UCSD-AML1 (cell line): ENCODE measurements at regions not wholly inside any gene's neighbourhood (a gene's known extent, or its start where the extent isn't known, plus 50 kb on each side); places are given as distances from the start of the nearest gene placed in this dataset.

ENCODE experiments used
- DNase-seq: peaks from one replicate; lab custom pipeline; 2025; ENCODE audit not compliant: unreplicated experiment; lab: John Stamatoyannopoulos, UW

DNA sequence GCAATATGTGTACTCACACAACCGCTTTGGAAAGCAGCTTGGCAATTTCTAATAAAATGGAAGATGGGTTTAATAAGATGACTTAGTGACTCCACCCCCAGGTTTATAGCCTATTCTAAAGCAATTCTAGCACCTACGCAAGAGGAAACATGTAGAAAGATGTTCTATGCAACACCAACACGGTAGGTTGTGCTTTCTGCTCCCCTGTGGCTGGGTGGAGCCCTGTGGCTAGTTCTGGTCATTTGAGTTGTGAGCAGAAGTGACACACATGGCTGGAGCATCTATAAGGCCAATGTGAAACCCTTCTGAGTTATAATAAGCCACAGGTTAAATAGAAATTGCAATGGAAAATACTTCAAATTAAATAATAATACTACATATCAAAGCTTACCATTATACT, 310.7 kb downstream of the CD83 start:
- no peak for DNase-seq

DNA sequence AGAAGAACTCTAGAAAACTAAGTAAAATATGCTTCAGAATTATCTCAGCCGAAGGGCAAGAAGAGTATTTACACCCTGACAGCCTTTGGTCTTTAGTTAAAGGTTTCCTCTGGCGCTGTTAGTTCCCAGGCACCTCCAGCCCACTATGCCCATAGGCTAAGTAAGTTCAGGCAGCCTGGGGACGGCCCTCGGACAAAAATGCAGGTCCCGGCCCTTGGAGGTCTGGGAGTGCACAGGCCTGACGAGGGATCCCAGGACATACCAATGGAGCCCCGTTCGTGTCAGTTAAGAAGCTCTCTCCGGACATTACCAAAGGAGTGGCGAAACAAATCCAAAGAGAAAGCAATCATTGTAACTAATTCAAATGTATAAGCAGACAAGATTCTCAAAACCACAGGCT, 311.8 kb downstream of the CD83 start:
- no peak for DNase-seq

DNA sequence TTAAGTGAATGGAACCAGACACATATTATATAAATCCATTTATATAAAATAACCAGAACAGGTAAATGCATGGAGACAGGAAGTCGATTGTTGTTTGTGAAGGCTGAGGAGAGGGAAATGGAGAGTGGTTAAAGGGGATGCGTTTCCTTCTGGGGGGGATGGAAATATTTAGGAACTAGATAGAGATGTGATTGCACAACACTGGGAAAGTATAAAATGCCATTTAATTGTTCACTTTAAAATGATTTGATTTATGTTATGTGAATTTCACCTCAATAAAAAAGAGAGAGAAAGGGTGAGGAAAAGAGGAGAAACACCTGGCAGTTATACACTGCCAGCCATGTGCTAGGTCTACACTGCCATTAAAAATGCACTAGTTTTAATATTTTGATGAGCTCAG, 312.6 kb downstream of the CD83 start:
- no peak for DNase-seq

DNA sequence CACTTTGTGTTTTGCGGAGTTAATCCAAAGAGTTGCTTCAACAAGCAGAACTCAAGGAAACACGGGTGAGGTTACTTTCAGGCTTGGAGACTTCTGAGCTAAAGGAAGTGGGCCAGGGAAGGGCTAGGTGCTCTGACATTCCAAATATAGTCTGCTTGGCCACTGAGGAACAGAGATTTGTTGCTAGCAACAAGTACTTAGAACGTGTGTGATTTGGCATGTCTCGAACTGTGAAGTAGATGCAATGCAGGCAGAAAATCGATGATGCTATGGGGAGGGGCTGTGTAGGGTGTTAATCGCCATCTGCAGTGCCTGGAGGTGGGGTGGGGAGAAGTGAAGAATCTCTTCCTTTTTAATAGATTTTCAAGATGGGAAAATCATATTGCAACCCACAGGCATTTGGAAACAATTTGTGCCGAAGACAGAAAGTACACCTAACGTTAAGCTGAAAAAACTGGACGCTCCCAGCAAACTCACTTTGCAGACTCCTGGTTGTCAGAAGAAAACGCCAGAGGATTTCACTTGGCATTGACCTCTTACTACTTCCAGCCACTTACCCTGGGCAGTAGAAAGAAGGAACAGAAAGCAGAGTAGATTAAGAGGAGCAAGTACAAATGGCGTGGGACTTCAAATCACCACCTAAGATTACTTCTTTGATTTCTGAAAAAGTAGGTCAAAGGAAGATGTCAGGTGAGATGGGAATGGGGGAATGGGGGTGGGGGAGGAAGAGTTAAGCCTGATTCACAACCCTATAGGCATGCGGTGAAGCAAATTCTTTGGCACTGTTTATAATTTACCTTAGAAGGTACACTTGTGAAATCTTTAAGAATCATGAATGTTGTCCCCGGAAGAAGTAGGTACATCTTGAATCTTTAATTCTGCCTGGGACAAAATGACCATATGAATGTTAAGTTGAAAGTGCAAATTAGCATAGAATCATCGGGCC, 314.1 kb downstream of the CD83 start:
- DNase-seq = no peak

DNA sequence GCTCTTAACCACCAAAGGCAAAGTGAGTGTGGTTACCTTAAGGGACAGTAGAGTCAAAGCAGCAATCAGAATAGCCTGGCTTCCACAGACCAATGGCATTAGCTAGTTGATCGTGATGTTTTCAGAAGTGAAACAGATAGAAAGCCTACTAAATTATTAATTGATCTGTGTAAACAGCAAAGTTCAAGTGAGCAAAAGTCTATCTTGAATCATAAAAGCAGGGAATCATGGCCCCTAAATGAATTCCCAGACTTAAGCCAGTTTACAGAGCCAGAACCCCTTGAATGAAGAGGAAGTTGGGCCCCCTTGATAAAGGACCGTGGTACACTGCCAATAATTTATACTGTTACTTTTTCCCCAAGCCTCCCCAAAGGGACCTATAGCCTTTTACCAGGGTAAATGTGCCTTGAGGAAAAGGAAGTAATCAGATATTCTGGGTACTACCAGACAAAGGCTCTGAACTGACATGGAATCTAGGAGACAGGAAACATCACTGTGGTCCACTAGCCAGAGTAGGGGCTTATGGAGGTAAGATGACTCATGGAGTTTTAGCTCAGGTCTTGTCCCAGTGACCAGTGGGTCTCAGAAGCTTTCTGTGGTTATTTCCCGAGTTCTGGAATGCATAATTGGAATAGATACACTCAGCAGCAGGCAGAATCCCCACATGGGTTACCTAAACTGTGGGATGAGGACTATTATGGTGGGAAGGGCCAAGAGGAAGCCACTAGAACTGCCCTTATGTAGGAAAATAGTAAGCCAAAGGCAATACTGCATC, 317.5 kb downstream of the CD83 start:
- no peak for DNase-seq

DNA sequence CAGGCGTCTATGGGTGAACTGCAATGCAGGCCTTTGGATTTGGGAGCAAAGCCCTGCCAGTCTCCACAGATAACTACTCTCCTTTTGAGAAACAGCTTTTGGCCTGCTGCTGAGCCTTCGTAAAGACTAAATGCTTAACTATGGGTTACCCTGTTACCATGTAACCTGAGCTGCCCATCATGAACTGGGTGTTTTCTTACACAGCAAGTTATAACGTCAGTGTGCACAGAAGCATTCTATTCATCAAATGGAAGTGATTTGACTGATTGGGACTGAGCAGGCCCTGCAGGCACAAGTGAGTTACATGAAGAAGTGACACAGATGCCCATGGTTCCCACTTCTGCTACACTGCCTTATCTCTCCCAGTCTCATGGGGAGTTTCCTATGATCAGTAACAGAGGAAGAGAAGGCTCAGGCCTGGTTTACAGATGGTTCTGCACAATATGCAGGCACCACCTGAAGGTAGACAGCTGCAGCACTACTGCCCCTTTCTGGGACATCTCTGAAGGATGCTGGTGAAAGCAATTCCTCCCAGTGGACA, 319.1 kb downstream of the CD83 start:
- DNase-seq = no peak

DNA sequence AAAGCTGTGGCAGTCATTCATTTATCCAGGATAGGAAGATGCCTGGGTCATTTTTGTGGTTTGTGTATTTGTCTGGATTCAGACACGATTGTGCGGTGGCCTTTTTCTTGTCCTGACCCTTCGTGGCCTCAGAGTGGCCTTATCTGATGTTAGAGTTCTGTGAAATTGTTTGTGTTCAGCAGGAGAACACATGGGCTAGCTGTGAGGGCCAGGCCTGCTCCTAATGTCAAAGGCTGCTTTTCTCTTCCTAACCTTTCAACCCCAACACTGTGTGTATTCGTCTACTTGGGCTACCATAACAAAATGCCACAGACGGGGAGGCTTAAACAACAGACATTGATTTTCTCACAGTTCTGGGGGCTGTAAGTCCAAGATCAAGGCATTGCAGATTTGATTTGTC, 321.8 kb downstream of the CD83 start:
- DNase-seq = no peak

DNA sequence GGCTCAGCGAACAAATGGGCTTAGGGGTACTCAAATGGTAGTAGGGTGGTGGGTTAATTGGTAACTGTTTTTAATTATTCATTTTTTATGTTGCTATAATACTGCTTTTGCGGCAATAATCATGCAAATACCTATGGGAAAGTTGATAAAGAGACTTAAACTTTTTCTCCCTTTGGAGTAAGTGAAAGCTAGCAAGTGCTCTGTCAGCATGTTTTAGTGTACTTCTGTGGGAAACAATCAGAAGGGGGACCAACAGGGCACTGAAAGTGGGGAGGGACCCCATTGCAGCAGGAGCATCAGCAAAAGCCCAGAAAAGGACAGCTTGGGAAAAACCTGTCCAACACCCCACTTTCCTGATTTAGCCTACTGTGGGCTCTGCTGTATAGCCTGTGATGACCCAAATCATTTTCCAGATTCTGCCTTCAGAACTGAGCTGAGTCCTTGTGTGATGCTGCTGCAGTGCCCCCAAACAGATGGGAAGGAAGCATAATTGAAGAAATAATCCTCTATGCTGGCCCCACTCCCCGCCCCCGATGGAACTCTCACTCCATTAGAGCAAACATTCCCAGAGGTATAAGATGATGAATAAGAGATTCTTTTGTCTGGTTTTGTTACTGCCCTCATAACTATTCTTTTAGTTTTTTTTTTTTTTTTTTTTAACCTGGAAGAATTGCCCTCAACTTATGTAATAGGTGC, 322.8 kb downstream of the CD83 start:
- no peak for DNase-seq

DNA sequence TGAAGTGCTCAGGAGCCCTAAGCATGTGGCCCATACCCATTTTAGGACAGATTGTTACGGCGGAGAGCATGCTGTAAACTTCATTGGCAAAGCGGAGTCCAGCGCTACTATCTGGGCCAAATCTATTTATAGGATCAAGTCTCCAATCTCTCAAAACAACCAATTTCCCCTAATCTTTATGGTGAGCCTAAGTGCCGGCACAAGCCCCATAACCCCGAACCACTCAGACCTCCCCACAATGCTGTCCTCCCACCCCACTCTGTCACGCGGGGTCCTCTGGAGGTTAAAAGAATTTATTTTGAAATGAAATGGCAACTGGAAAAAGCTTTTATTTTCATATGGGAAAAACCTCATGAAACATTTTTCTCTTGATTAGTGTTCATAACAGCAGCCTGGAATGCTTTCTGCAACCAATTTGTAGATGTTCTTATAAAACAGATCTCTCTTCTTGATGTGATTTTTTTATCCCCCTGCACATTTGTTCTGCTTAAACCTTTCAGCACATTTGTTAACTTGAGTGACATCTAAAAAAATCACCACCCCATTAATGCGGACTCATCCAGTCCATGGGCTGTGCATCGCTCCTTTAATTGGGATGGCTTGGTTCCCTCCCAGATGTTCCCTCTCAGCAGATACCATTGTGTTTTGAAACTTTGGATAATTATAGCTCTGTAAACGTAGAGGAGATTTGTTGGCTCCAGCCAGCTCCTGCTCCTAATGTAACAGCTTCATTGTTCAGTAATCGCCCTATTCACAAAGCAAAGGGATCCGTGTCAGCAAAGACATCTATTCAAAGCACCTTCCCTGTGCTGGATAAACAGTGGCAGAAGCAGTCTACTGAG, 323.6 kb downstream of the CD83 start:
- DNase-seq = no peak

DNA sequence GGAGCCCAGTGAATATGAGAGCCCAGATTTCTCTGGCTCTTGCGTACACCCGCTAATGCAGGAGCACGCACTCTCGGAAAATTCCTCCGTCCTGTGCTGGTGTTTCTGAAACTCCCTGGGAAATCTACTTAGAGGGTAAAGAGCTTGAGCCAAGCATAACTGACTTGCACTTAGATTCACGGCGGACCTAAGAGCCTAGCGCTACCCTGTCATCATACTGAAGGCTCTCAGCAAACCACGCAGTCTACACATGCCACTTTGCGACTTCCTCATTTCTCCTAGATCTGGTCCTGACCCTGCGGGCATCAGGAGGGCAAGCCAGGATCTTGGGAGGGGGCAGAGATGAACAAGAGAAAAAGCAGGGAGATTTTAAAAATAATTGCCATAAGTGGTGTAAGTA, 324.7 kb downstream of the CD83 start:
- peak; percentile 30 for DNase-seq

DNA sequence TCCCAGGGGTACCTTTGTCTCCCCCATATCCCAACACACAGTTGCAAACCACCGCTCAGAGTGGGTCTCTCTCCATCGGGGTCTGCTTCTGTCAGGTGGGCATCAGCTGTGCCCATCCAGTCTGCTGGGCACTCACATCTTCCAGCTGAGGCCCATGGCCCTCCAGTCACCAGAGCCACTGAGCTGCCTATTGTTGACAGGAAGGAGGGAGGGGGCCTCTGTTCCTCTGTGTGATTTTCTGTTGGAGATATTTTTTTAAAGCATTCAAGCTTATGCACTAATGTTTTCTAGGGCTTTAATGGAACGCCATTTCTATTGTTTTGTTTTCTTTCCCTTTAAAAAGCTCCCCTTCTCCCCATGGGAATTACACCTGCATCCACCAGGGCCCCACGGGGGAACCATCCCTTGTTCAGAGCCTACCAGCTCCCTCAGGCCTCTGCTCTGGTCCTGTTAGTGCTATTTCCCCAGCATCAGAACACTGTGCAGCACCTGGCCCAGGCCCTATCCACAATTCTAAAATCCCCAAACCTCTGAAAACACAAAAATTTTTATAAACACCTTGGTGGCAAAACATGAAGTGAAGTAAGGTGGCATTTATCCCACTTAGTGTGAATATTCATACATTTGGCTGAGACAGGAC, 326.2 kb downstream of the CD83 start:
- DNase-seq = no peak

DNA sequence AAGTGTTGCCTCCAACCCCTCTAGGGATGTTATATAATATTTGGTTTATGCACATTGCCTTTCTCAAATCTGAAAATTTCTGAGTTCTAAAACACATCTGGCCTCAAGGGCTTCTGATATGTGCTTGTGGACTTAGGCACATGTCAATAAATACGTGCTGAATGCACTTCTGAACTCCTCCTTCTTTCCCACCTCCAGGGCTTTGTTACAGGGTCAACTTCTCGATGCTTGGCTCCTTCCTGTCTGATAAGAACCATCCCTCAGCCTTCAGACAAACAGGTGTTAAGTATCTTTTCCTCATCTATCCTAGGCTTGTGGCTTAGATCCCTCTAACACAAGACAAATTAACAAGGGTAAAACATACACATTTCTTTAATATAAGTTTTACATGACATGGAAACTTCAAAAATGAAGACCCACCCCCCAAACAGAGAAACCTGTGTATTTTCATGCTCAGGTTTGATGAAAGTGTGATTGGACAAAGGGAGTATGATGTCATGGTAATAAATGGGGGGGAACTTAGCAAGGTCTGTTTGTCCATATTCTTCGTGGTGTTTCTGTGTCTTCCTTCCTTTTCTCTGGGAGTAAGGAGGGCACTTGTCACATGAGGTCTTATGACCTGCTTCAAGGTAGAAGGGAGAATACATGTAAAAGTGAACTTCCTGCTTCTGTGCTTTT, 326.9 kb downstream of the CD83 start:
- DNase-seq = no peak

DNA sequence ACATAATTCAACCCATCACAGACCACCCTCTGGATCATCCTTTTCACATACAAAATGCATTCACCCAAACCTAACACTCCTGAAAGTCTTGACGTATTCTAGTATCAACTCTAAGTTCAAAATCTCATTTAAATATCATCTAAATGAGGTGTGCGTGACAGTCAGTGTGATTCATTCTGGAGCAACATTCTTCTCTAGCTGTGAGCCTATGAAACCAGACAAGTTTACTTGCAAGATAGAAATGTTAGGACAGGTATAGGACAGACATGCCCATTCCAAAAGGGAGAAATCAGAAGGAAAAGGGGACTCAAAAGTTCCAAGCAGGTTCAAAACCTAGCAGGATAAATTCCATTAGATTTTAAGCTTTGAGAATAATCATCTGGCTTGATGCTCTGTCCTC, 329.7 kb downstream of the CD83 start:
- no peak for DNase-seq

DNA sequence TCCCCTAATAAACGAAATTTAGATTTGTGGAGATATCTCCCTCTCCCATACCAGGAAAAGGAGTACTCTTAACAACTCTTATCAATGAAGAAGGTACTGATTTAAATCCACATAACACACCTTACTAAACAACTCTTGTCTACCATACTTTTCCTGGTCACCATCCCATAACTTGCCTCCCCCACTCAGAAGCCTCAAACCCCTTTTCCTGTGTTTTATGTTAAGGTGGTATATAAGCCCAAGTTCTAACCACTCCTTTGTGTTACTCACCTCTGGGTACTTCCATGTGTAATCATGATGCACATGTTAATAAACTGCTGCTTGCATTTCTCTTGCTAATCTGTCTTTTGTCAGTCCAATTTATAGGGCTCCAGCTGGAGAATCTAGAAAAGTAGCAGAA, 330.7 kb downstream of the CD83 start:
- no peak for DNase-seq

DNA sequence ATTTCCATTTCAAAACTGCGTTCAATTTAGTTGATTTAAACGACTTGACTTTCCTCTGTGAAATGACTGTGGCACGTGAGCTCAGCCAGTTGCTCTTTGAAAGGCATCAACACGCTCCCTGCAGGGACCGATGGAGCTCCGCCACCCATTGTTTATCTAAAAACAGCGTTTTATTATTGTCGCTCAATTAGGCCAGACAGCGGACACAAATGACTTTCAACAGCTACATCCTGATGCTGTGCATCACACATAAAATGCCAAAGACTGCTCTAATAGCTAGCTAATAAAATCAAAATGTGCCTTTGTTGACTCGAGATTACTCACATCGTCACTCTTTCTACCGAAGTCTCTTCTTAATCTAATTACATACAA, 332.5 kb downstream of the CD83 start:
- DNase-seq = no peak

DNA sequence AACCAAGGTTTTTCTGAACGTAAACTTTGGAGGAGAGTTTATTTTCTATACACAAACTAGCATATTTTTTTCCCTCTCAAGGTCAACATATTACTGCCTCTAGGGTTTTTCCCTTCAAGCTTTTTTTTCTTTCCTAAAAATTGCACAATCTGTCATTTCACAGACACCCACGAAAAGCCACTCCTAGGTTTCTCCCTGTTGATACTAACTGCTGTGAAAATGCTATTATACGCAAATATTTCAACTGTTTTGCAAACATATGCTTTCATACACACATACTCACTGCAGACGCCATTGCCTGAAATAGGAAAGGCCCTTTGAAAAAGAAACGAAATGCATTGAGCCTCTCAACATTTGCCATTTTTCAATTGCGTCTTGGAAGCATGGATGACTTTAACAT, 333.0 kb downstream of the CD83 start:
- DNase-seq = no peak

DNA sequence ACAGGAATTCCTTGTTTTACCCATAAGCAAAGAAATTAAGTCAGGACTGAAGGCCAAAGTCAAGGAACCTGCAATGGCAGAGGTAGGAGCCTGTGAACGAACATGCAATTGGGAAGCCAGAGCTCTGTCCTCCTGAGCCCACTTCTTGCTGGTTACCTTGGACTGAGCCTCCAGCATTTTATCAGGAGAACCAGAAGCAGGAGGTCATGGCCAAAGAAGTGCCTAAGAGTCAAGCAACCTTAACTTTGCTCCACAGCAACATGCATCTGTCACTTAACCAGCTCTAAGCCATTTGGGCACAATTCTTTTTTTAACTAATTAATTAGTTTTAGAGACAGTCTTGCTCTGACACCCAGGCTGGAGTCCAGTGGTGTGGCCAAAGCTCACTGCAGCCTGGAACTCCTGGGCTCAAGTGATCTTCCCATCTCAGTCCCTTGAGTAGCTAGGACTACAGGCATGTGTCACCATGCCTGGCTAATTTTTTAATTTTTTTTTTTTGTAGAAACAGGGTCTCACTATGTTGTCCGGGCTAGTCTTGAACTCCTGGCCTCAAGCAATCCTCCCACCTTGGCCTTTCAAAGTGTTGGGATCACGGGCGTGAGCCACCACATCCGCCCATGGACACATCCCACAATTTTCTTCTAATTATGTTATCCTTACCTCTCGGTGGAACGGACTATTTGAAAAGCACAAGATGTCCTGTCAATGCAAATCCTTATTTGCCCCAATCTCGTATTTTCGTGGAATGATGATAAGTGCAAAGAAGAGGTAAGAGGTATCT, 334.2 kb downstream of the CD83 start:
- no peak for DNase-seq

DNA sequence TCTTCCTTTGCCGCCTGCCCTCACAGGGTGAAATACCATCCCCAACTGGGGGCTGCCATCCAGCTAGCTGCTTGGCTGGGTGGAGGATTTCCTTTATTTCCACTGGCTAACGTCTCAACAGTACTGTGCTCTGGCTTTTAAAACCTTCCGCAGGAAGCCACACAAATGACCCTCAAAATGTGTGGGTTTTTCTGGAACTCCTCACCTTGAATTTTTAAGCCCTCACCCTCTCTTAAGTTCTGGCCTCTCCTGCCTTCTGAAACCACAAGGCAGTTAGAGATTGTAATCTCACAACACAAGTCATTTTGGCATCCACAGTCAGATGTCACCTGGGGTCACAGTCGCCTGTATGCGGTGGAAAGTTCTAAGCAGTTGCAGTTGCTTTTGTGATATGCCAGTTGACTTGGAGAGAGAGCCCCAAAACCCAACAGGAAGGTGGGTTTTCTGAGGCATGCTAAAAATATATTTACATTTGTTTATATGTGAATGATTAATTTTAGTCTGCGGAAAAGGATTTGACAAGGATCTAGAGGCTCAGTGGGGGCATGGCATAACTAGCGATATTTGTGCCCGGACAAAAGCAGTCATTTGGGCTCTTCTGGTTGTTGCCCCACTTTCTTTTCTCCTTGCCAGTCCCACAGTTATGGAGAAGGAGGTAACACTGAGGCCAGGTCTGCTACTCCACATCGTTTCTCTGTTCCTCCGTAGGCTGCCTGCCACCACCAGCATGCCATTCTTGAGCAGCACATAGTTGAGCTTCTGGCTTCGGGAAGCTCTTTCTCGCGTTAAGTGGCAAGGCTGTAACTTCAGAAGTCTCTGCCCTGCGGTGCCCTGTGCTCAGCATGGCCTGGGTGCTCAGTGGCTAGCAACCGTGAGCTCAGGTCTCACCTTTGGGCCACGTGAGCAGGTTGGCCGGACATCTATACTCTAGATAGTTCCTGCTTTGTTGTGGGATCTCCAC, 335.3 kb downstream of the CD83 start:
- DNase-seq = peak; percentile 83
